Calu3 (cell line): ENCODE measurements at regions not wholly inside any gene's neighbourhood (a gene's known extent, or its start where the extent isn't known, plus 50 kb on each side); places are given as distances from the start of the nearest gene placed in this dataset.

Source experiments
- BruUV-seq: library from RNA; stranded (reverse); fragments of 400-500 nt; replicated peaks from 2 replicates; lab custom pipeline; 2021; lab: Mats Ljungman, UMichigan
- CTCF ChIA-PET: fragments of 300-600 bp; sonication (Branson Sonifier 250); formaldehyde crosslinking; loops from one replicate; lab custom pipeline; 2022; ENCODE audit warnings: antibody characterized with exemption; lab: Charles Lee
- DNase-seq: peaks from one replicate; pipeline ENCODE4 v3.0.0; 2022
- H3K27ac Mint-ChIP-seq: one replicate; pipeline ENCODE4 v1.8.0; 2022; ENCODE audit warnings: mixed read lengths; ENCODE audit not compliant: unreplicated experiment
- H3K27me3 Mint-ChIP-seq: one replicate; pipeline ENCODE4 v1.8.0; 2022; ENCODE audit warnings: mixed read lengths; ENCODE audit not compliant: unreplicated experiment
- H3K36me3 Mint-ChIP-seq: one replicate; pipeline ENCODE4 v1.8.0; 2022; ENCODE audit warnings: mild to moderate bottlenecking, moderate library complexity, mixed read lengths; ENCODE audit not compliant: insufficient read depth, unreplicated experiment
- H3K4me1 Mint-ChIP-seq: one replicate; pipeline ENCODE4 v1.8.0; 2022; ENCODE audit warnings: mild to moderate bottlenecking, low read depth, mixed read lengths; ENCODE audit not compliant: unreplicated experiment
- H3K4me3 Mint-ChIP-seq: one replicate; pipeline ENCODE4 v1.8.0; 2022; ENCODE audit warnings: mild to moderate bottlenecking, low read depth, moderate library complexity, mixed read lengths; ENCODE audit not compliant: unreplicated experiment
- H3K9me3 Mint-ChIP-seq: one replicate; pipeline ENCODE4 v1.8.0; 2022; ENCODE audit warnings: low read depth, mixed read lengths; ENCODE audit not compliant: unreplicated experiment
- CTCF ChIP-seq: fragments of 200-600 bp; IDR thresholded peaks from one replicate; pipeline ENCODE4 v1.8.0; 2022; ENCODE audit warnings: antibody characterized with exemption; ENCODE audit not compliant: unreplicated experiment
- intact Hi-C: fragments of 100-400 bp; cut with micrococcal nuclease; formaldehyde crosslinking; loops from one replicate; pipeline ENCODE4 v1.10.0; 2022; ENCODE audit not compliant: unreplicated experiment

DNA sequence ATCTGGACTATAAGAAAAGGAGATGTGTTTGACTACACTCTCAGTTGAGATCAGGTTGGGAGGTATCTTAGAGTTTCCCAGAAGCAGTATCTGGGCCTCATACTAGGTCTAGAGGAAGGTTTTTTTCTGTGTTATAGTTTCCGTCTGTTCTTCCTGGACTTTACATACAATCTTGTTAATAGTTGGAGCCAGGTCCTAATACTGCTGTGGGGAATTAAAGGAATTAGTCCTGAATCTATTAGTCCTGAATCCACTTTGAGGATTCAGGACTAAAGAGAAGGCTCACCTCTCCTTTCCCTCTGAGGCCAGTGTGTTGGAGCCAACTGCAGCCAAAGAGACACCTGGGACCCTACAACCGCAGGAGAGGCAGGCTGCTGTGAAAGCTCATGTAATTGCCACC is 445.7 kb upstream of the CLINT1 start:
- intact Hi-C loops: no loop called here
- Mint-ChIP-seq H3K27ac (no peak overlapping the region), H3K27me3 (peaks cover 13% of the 10 kb centered on the region), H3K4me1 (no peaks in the 10 kb centered on the region), H3K4me3 (no peak overlapping the region), H3K9me3 (no peaks in the 10 kb centered on the region), H3K36me3 (no peaks in the 10 kb centered on the region)
- no TSS peak for BruUV-seq
- no peak for TF ChIP-seq CTCF
- CTCF ChIA-PET: interaction anchor here (0.6 kb wide), 1 partner anchor 552 kb away, joined by 3 read pairs; no protein-coding TSS in a partner anchor
- DNase-seq: no peak

DNA sequence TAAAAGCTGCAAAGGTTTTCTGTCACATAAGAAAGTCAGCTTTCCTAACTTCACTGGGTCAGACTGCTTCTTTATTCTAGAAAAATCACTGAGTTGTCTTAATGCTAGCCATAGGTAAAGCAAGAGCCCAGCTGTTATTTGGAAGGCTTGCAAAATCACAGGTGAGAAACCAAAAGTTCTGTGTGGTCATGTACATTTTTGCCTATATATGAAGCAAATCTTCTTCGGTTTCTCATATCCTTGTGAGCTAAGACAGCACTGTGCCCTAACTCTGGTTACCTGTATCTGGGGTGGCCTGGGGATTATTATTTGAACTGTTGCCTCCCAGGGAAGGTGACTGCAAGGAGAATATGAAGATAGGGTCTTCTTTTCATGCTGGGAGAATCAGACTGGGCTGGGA is 444.9 kb upstream of the CLINT1 start:
- BruUV-seq: no TSS peak
- no peaks in the 10 kb centered on the region for H3K4me1 Mint-ChIP-seq
- TF ChIP-seq CTCF: no peak
- DNase-seq: no peak
- CTCF ChIA-PET: no interaction called here
- no peak overlapping the region for H3K4me3 Mint-ChIP-seq
- H3K9me3 Mint-ChIP-seq: no peaks in the 10 kb centered on the region
- H3K36me3 Mint-ChIP-seq: no peaks in the 10 kb centered on the region
- H3K27ac Mint-ChIP-seq: no peak overlapping the region
- peaks cover 13% of the 10 kb centered on the region for H3K27me3 Mint-ChIP-seq
- intact Hi-C loops: no loop called here

DNA sequence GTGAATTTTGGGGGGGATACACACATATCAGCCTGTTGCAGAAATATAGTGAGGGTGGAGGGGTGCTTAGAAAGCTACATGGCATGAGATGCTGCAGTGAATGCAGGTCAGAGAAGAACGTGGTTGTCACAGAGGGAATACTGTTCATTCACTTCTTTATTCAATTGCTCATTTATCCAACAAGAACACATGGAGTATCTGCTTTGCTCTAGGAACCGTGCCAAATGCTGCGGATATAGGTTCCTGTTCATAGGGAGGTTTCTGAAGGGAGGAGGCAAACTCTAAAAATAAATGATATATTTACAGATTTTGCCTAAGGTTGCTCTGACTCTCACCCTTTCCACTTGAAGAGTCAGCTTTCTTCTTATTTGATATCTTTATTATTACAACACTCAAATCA is 444.3 kb upstream of the CLINT1 start:
- intact Hi-C loops: no loop called here
- TF ChIP-seq CTCF: no peak
- peaks cover 13% of the 10 kb centered on the region for H3K27me3 Mint-ChIP-seq
- no peaks in the 10 kb centered on the region for H3K9me3 Mint-ChIP-seq
- DNase-seq: no peak
- no TSS peak for BruUV-seq
- CTCF ChIA-PET: no interaction called here
- no peaks in the 10 kb centered on the region for H3K36me3 Mint-ChIP-seq
- H3K27ac Mint-ChIP-seq: no peak overlapping the region
- H3K4me1 Mint-ChIP-seq: no peaks in the 10 kb centered on the region
- H3K4me3 Mint-ChIP-seq: no peak overlapping the region

DNA sequence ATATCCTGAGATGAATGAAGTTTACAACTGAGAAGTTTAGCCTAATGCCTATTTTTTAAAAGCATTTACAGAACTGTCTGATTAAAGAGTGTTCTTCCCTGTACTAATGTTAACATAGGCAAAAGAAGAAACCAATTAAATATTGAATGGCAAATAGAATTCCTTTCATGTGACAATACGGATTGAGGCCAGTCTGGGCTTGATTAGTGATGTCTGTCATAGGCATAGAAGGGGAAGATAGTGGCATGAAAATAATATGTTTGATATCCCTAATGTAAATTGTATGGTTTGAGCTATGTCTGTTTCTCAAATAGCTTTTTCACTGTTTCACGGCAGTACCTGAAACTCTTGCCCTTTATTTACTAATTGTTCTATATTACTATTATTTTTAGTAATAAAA is 443.1 kb upstream of the CLINT1 start:
- no peaks in the 10 kb centered on the region for H3K36me3 Mint-ChIP-seq
- DNase-seq: no peak
- CTCF ChIA-PET: no interaction called here
- H3K4me3 Mint-ChIP-seq: no peak overlapping the region
- peaks cover 13% of the 10 kb centered on the region for H3K27me3 Mint-ChIP-seq
- H3K4me1 Mint-ChIP-seq: no peaks in the 10 kb centered on the region
- intact Hi-C loops: no loop called here
- H3K9me3 Mint-ChIP-seq: peaks cover 1% of the 10 kb centered on the region
- no peak overlapping the region for H3K27ac Mint-ChIP-seq
- TF ChIP-seq CTCF: no peak
- no TSS peak for BruUV-seq
